ENCODE measurements at regions not wholly inside any gene's neighbourhood (a gene's known extent, or its start where the extent isn't known, plus 50 kb on each side); places are given as distances from the start of the nearest gene placed in this dataset.
"Not testable (repeated sequence)": the region's sequence is repeated elsewhere in the genome, so short reads cannot be mapped to it uniquely, and the experiment has no call there.

- DNase-seq = no peak
Measured at GRCh38 chr21:15932726-15933125, 202.9 kb downstream of the USP25 start.

GRCh38 chr21:15935530-15935929 lies 205.7 kb downstream of the USP25 start:
- DNase-seq = no peak

- DNase-seq = no peak
Measured at GRCh38 chr21:15943009-15943666, 213.4 kb downstream of the USP25 start.

- no peak for DNase-seq
Measured at GRCh38 chr21:15947677-15948076, 217.9 kb downstream of the USP25 start.

GRCh38 chr21:15953551-15954116 lies 223.9 kb downstream of the USP25 start:
- no peak for DNase-seq

DNA sequence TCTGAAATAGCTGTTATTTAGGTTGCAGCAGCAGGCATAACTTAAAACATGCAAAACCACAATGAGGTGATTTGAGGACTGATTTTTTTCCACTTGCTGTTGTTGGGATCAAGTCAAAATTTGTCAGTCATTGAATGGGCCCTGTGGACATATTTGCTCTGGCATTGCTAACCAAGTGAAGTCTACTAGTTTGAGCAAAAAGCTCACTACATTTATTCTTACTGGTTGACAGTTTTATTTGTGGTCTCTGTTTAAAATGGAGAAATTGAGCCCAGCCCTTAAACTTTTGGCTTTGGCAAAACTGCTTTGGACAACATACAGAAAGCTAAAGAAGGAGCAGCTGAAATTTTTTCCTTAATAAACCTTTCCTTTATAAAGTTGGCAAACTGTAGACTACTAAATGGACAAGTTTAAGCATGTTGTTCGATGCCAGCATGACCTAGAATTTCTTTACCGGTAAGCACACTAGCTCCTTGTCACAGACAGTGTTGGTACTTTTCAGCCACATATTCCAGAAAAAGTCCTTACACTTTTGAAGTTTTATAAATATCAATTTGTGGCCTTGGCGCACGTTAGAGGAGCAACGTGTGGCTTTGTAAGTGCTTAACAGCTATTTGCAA lies 234.6 kb downstream of the USP25 start:
- no peak for DNase-seq

DNA sequence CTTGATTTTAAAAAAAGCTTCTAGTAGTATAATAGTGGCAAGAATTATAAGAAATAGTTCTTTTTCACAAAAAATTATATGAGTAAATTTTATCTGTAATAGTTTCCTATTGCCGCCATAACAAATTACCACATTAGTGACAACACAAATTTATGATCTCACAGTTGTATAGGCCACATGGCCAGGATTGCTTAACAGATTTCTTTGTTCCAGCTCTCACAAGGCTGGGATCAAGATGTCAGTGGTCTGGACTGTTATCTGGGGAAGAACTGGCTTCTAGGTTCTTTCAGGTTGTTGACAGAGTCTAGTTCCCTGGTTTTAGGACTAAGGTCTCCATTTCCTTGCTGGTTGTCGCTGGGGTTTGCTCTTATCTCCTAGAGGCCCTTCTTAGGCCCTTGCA lies 236.4 kb downstream of the USP25 start:
- no peak for DNase-seq

GRCh38 chr21:15966651-15967050 lies 236.9 kb downstream of the USP25 start:
- no peak for DNase-seq

GRCh38 chr21:15967661-15968060 lies 237.9 kb downstream of the USP25 start:
- DNase-seq = no peak

DNA sequence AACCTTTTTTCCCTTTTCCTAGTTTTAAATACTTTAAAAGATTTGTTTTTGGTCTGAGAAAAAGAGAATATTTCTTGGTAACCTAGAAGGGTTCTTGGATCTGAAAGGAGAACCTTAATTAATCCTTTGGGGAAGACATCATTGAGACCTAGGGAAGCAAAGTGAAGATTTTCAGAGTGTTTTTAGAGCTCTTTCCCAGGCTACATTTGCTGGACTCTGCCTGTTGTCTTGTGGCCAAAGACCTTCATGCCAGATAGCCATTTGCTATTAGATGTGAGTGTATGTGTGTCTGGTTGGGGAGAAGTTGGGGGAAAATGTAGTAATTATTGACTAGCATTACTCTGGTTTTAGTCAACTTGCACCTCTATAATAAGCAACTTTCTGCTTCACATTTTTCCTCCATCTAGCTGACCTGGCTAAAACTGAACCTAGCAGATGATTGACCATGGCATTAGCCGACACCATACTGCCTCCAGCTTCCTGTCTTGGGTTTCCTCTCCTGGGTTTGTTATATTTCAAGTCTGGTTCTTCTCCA lies 239.1 kb downstream of the USP25 start:
- DNase-seq = no peak

GRCh38 chr21:15976807-15977206 lies 247.0 kb downstream of the USP25 start:
- no peak for DNase-seq

- no peak for DNase-seq
Measured at GRCh38 chr21:15978215-15978738, 248.5 kb downstream of the USP25 start.

- not testable (repeated sequence) for DNase-seq
Measured at GRCh38 chr21:15979493-15979892, 249.7 kb downstream of the USP25 start.

DNA sequence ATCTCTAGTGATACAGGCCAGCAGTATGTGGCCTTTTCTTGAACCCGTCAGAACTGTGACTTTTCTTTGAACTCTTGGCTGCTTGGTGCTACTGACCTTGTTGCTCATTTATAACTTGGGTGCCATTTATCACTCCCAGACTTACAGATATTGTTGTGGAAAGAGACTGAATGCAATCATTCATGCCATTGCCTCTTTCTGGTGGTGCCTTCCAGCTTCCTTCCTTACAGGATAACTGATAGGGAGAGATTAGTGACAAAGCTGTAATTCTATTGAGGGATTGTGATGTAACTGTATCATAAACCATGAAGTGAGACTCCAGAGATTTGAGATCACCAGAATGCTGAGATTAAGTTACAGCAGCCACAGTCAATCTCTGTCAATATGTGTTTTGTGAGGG lies 256.5 kb downstream of the USP25 start:
- no peak for DNase-seq

DNA sequence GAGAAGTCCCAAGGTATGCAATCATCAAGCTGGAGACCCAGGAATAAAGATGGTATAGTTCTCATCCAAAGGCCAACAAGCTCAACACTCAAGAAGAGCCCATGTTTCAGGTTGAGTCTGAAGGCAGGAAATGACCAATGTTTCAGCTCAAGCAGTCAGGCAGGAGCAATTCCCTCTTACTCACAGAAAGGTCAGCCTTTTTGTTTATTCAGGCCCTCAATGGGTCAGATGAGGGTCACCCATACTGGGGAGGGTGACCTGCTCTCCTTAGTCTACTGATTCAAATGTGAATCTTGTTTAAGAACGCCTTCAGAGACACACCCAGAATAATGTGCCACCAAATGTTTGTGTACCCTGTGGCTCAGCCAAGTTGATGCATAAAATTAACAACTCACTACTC lies 262.4 kb downstream of the USP25 start:
- DNase-seq = no peak

- DNase-seq = no peak
Measured at GRCh38 chr21:15993951-15994350, 264.2 kb downstream of the USP25 start.

- no peak for DNase-seq
Measured at GRCh38 chr21:15999741-16000140, 270.0 kb downstream of the USP25 start.

DNA sequence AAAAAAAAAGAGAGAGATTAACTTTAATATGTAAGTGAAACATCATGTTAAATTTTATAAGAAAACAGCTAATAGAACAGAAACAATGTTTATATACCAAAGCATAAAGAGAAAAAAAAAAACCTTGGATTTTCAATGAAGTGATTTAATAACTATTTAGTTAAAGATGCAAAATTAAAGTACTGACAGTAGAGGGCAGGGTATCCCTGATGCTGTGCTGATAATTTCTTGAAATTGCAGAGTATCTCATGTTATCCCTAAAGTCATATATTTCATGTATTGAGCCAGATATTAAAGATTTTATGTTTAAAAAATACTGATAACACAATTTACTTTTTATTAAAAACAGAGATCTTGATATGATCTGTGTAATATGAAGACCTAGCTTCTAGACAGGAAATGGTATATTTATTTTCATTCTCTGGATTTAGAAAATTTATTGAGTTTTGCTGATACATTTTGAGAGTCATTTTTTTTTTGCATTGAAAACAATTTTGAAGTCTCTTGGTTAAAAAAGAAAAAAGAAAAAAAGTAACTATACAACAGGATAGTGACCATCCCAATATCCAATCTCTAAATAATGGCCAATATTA lies 273.2 kb downstream of the USP25 start:
- no peak for DNase-seq

- DNase-seq = no peak
Measured at GRCh38 chr21:16004086-16004485, 274.3 kb downstream of the USP25 start.

- no peak for DNase-seq
Measured at GRCh38 chr21:16004523-16004922, 274.7 kb downstream of the USP25 start.

DNA sequence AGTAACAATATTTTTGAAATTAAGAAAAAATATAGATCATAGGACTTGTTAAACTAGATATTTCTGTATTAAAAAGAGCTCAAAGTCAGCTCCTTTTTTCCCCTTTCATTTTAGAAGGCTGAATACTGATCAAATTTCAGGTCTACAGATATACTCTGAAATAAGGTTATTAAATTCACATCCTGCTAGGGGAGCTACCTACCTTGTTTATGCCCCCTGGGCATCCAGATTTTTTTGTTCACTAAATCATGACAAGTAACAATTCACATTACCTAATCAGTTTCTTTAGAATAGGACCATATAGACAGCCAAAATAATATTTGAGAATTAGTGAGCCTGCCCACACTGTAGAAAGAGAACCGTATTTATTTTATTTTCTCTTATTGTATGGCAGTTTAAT lies 276.2 kb downstream of the USP25 start:
- DNase-seq = no peak

DNA sequence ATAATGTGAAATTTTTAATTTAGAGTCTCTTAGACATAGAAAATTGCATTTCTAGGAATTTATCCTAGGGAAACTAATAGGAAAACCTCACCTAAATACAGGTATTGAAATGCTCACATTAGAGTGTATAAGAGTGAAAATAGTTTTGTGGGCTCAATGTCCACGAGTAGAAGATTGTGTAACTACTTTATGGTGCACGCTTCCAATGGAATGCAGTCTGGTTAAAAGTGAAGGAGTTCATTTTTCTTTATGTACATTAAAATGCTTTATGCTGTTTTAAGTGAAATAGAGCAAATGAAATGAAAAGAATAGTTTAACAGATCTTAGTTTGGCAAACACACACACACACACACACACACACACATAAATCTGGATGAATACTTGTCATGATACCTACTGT lies 278.2 kb downstream of the USP25 start:
- DNase-seq = no peak

- no peak for DNase-seq
Measured at GRCh38 chr21:16011719-16012118, 281.9 kb downstream of the USP25 start.

DNA sequence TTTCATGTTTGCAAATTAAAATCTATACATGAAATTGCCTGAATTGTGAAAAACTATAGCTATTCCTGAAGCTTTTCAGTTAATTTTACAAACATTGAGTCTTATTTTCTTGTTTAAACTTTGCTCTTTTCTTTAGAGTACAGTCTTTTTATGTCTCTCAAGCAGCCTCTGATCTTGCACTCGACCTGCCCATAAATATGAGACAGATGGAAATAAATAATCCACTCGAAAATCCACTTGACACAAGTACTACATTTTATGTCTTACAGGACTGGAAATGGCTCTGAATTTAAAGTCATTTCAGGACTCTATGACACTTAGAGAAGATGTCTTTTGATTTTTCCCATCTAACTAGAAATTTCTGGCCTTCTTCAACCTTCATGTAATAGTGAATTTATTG lies 283.8 kb downstream of the USP25 start:
- no peak for DNase-seq
